Fibroblast of pulmonary artery (primary cell): ENCODE measurements at regions not wholly inside any gene's neighbourhood (a gene's known extent, or its start where the extent isn't known, plus 50 kb on each side); places are given as distances from the start of the nearest gene placed in this dataset.

Source experiments
- DNase-seq: peaks from one replicate; pipeline ENCODE4 v3.0.0-alpha.2; 2010; ENCODE audit warnings: low read depth
- H3K4me3 ChIP-seq: replicated peaks from 2 replicates; pipeline ENCODE4 v1.5.1; 2011; ENCODE audit warnings: low read depth, mild to moderate bottlenecking, control low read depth, low read length, moderate library complexity
- CTCF ChIP-seq: IDR thresholded peaks from 2 replicates; pipeline ENCODE4 v1.5.1; 2011; ENCODE audit warnings: mild to moderate bottlenecking, control low read depth, low read length, inconsistent platforms; ENCODE audit errors: missing control alignments

- DNase-seq: no peak
- no peak for TF ChIP-seq CTCF
- no peak overlapping the region for H3K4me3 ChIP-seq
These were observed 241.0 kb upstream of the IRX1 start for GRCh38 chr5:3354606-3355005.

- DNase-seq: no peak
- H3K4me3 ChIP-seq: no peak overlapping the region
- no peak for TF ChIP-seq CTCF
These were observed 242.1 kb upstream of the IRX1 start for GRCh38 chr5:3353561-3353960.

- no peak for TF ChIP-seq CTCF
- no peak overlapping the region for H3K4me3 ChIP-seq
- DNase-seq: no peak
These were observed 242.9 kb upstream of the IRX1 start for GRCh38 chr5:3352711-3353110.

DNA sequence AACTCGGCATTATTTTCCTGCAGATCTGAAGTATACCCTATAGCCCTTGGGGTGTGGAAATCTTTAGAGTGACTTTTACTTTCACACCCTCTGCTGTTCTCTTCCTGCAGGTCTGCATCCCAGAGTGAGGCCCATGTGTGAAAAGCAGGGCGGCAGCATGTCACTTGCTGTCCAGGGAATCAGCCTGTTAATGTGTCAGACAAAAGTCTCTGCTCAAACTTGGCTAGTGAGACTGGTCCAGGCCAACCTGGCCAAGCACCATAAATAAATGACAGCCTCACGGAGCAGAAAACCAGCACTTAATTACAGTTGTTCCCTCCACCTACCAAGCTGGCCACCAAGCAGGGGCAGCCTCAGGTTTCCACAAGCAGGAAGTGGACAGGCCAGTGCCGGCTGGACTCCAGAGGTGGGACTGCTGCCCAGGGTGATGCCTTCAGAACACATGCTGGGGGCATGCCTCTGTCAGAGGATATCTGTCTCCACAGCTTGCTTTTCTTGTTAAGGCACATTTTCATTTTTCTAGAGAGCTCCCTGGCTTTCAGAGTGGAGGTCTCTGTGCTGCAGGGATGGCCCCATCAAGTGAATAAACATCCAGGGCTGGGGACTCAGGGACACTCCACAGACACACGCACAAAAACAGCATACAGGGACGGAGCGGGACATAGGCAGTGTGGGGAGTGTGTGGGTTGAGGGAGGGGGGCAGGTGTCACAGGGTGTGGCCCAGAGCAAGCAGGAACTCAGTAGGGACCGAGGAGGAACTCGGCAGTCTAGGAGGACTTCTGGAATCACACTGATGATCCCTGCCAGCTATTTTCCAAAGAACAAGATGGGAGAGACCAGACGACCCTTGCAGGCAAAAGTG lies 243.8 kb upstream of the IRX1 start:
- DNase-seq: no peak
- TF ChIP-seq CTCF: no peak

DNA sequence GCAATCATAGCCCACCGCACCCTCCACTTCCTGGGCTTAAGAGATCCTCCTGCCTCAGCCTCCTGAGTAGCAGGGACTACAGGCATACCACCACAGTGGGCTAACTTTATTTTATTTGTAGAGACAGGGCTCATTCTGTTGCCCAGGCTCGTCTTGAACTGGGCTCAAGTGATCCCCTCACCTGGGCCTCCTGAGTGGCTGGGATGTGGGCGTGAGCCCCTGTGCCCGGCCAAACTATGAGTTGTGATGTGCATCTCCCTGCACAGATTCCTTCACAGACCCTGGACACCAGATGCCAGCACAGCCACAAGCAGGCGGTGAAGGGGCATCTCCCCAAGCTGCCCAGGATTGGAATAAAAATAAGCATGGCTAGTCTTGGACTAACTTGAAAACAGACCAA lies 244.9 kb upstream of the IRX1 start:
- no peak for TF ChIP-seq CTCF
- no peak for DNase-seq
- no peak overlapping the region for H3K4me3 ChIP-seq

More for the DNA sequence above, 243.8 kb upstream of the IRX1 start:
- no peak overlapping the region for H3K4me3 ChIP-seq

DNA sequence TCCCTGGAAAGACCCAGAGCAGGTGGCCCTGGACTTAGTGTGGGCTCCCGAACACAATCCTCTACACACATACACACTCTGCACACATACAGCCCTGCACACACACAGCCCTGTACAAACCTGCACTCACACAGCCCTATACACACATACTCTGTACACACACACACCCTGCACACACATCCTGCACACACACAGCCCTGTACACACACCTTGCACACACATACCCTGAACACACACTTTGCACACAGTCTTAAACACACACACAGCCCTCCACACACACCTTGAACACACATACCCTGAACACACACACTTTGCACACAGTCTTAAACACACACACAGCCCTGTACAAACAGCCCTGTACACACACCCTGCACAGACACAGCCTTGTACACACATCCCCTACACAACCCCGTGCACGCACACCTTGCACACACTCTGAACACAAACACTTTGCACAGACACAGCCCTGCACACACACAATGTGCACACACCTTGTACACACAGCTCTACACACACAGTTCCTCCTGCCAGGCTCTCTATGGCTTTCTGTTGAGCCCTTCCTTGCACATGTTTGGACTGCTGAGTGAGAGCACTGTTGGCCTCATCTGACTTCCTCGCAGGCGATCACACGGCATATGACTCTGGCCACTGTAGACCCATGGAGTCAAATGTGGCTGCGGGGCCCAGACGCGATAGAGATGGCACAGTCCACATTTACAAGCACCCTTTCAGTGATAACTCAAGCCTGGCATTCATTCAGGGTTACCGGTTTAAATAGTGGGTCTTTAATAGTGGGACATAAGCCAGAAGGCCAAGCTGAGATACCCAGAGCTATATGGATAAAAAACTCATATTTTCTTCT lies 245.7 kb upstream of the IRX1 start:
- no peak for TF ChIP-seq CTCF
- DNase-seq: no peak
- H3K4me3 ChIP-seq: no peak overlapping the region
